Panc1 (cell line): ENCODE measurements at regions not wholly inside any gene's neighbourhood (a gene's known extent, or its start where the extent isn't known, plus 50 kb on each side); places are given as distances from the start of the nearest gene placed in this dataset.

Experiments
- ATAC-seq: fragments of 200-7000 bp; cut with Tn5 transposase; 2 replicates; pipeline ENCODE4 v1.9.1; 2020; ENCODE audit warnings: mild to moderate bottlenecking, moderate library complexity
- BruUV-seq: library from RNA; stranded (reverse); fragments of 400-500 nt; replicated peaks from 2 replicates; lab custom pipeline; 2021; lab: Mats Ljungman, UMichigan
- CTCF ChIA-PET: fragments of 300-600 bp; sonication (Branson Sonifier 250); formaldehyde crosslinking; loops from one replicate; lab custom pipeline; 2022; ENCODE audit warnings: antibody characterized with exemption; lab: Charles Lee
- POLR2A ChIA-PET: fragments of 300-600 bp; sonication (Branson Sonifier 250); formaldehyde crosslinking; loops from one replicate; lab custom pipeline; 2022; ENCODE audit warnings: antibody characterized with exemption; lab: Charles Lee
- DNase-seq: peaks from one replicate; pipeline ENCODE4 v3.0.0-alpha.2; 2010; ENCODE audit warnings: low read depth, low spot score
- H3K27ac ChIP-seq: 2 replicates; pipeline ENCODE4 v1.5.1; 2011; ENCODE audit warnings: mild to moderate bottlenecking, low read length, inconsistent platforms
- H3K27me3 ChIP-seq: fragments of 200-500 bp; sonication (Bioruptor generic); 2 replicates; pipeline ENCODE4 v1.6.0; 2014; ENCODE audit warnings: low read length, inconsistent platforms; ENCODE audit not compliant: control insufficient read depth, insufficient read depth
- H3K36me3 ChIP-seq: fragments of 200-500 bp; sonication (Bioruptor generic); 2 replicates; pipeline ENCODE4 v1.5.1; 2014; ENCODE audit warnings: inconsistent platforms, mild to moderate bottlenecking, low read length, moderate library complexity; ENCODE audit not compliant: control insufficient read depth, insufficient read depth
- H3K4me1 ChIP-seq: 2 replicates; pipeline ENCODE4 v1.5.1; 2011; ENCODE audit warnings: inconsistent platforms, mild to moderate bottlenecking, low read length, moderate library complexity; ENCODE audit not compliant: control insufficient read depth, insufficient read depth
- H3K4me3 ChIP-seq, 2 experiments: 2 replicates each; pipeline ENCODE4 v1.5.1; 2011 to 2012; ENCODE audit warnings: low read depth in 2 of 2, low read length in 2 of 2, mild to moderate bottlenecking in 2 of 2, inconsistent platforms in 1 of 2, moderate library complexity in 1 of 2
- H3K9me3 ChIP-seq: fragments of 200-500 bp; sonication (Bioruptor generic); 2 replicates; pipeline ENCODE4 v1.5.1; 2014; ENCODE audit warnings: low read depth, mild to moderate bottlenecking, inconsistent platforms, low read length, moderate library complexity; ENCODE audit not compliant: control insufficient read depth, insufficient read depth
- POLR2AphosphoS5 ChIP-seq: IDR thresholded peaks from 2 replicates; pipeline ENCODE4 v1.6.1; 2012; ENCODE audit warnings: mild to moderate bottlenecking, low read depth, low read length, moderate library complexity
- REST ChIP-seq, 2 experiments: IDR thresholded peaks; 2 replicates each; pipeline ENCODE4 v1.6.1; 2011 to 2012; ENCODE audit warnings: low read depth in 2 of 2, control low read depth in 1 of 2, low read length in 1 of 2, mild to moderate bottlenecking in 1 of 2, moderate library complexity in 1 of 2; ENCODE audit not compliant: insufficient read depth in 1 of 2
- SIN3A ChIP-seq: IDR thresholded peaks from 2 replicates; pipeline ENCODE4 v1.6.1; 2012; ENCODE audit warnings: low read depth, mild to moderate bottlenecking, low read length, moderate library complexity, borderline replicate concordance; ENCODE audit not compliant: insufficient read depth
- TCF7L2 ChIP-seq: IDR thresholded peaks from 2 replicates; pipeline ENCODE4 v1.6.1; 2011; ENCODE audit warnings: mild to moderate bottlenecking, low read depth, low read length, inconsistent platforms
- in situ Hi-C: cut with HindIII; loops from 2 replicates; pipeline ENCODE4 v1.10.0; 2016; ENCODE audit warnings: low sequenced_read_pairs, low pct_unique_long_range_greater_than_20kb
- intact Hi-C: fragments of 100-400 bp; cut with micrococcal nuclease; formaldehyde crosslinking; loops from one replicate; pipeline ENCODE4 v1.10.0; 2022; ENCODE audit not compliant: unreplicated experiment
- TF ChIP-seq, protein P1 (sequence below): fragments of 450-650 bp; IDR thresholded peaks from 2 replicates; pipeline ENCODE4 v1.5.1; 2017; ENCODE audit warnings: mild to moderate bottlenecking

- BruUV-seq, result no TSS peak
- ATAC-seq, result no peak
- POLR2A ChIA-PET, result no interaction called here
These were observed 237.3 kb upstream of the TET2 start for GRCh38 chr4:104909376-104909775.

DNA sequence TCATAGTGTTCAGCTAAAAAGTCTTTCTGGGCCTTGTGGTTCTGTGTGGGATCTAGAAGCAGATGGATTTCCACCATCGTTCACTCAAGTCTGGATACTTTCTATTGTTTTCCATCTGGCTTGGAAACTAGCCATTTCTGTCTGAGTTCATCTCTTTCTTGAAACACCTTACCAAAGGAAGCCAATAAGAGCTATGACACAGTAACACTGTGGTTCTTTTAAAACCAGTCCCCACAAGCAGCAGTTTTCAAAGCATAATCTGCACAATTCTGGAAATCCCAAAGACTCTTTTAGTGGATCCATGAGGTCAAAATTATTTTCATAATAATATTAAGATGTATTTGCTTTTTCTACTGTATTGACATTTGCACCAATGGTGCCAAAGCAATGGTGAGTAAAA is 234.2 kb upstream of the TET2 start:
- intact Hi-C loops (no loop called here), in situ Hi-C loops (no loop called here)
- ChIA-PET POLR2A (no interaction called here), CTCF (no interaction called here)
- TF ChIP-seq SIN3A, result no peak
- no TSS peak for BruUV-seq
- H3K27ac ChIP-seq, result no peak overlapping the region
- H3K36me3 ChIP-seq, result no peaks in the 10 kb centered on the region
- H3K4me1 ChIP-seq, result no peaks in the 10 kb centered on the region
- ATAC-seq (no peak), DNase-seq (no peak)
- H3K4me3 ChIP-seq, result no peak overlapping the region
- H3K27me3 ChIP-seq, result no peaks in the 10 kb centered on the region
- H3K9me3 ChIP-seq, result no peaks in the 10 kb centered on the region

More at GRCh38 chr4:104909376-104909775, 237.3 kb upstream of the TET2 start:
- Histone ChIP-seq H3K27me3 (no peaks in the 10 kb centered on the region), H3K4me3 (no peak overlapping the region), H3K9me3 (no peaks in the 10 kb centered on the region), H3K36me3 (no peaks in the 10 kb centered on the region), H3K27ac (no peak overlapping the region), H3K4me1 (no peaks in the 10 kb centered on the region)
- TF ChIP-seq POLR2AphosphoS5 (no peak), TCF7L2 (no peak), REST (IDR thresholded peaks at IDR 0.05; ENCODE audit: insufficient read depth in 1 of 2, low read depth in 2 of 2, low read length in 1 of 2) (no peak), SIN3A (no peak)
- TF ChIP-seq, protein P1, sequence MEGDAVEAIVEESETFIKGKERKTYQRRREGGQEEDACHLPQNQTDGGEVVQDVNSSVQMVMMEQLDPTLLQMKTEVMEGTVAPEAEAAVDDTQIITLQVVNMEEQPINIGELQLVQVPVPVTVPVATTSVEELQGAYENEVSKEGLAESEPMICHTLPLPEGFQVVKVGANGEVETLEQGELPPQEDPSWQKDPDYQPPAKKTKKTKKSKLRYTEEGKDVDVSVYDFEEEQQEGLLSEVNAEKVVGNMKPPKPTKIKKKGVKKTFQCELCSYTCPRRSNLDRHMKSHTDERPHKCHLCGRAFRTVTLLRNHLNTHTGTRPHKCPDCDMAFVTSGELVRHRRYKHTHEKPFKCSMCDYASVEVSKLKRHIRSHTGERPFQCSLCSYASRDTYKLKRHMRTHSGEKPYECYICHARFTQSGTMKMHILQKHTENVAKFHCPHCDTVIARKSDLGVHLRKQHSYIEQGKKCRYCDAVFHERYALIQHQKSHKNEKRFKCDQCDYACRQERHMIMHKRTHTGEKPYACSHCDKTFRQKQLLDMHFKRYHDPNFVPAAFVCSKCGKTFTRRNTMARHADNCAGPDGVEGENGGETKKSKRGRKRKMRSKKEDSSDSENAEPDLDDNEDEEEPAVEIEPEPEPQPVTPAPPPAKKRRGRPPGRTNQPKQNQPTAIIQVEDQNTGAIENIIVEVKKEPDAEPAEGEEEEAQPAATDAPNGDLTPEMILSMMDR, result no peak
- in situ Hi-C loops, result no loop called here
- no peak for DNase-seq
- intact Hi-C loops, result no loop called here
- CTCF ChIA-PET, result no interaction called here

DNA sequence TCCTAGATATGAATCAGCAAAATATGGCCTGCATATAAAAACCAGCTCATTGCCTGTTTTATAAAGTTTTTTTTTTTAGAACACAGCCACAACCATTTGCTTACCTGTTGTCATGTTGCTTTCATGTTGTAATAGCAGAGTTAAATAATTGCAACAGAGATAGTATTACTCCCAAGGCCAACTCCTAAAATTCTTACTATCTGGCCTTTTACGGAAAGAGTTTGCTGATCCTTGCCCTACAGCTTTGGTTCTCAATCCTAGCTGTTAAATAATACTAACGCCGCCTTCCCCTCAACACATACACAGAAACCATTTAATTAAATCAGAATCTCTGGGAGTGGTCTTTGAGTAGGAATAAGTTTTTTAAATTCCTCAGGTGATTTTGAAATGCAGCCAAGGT is 231.3 kb upstream of the TET2 start:
- H3K4me1 ChIP-seq, result no peaks in the 10 kb centered on the region
- H3K4me3 ChIP-seq, result no peak overlapping the region
- no TSS peak for BruUV-seq
- H3K27ac ChIP-seq, result no peak overlapping the region
- intact Hi-C loops (no loop called here), in situ Hi-C loops (no loop called here)
- H3K27me3 ChIP-seq, result no peaks in the 10 kb centered on the region
- ChIA-PET POLR2A (no interaction called here), CTCF (interaction anchor here (0.6 kb wide), 1 partner anchor 713 kb away, joined by 3 read pairs; no protein-coding TSS in a partner anchor)
- TF ChIP-seq TCF7L2, result no peak
- no peak for TF ChIP-seq POLR2AphosphoS5
- no peak for TF ChIP-seq SIN3A
- TF ChIP-seq, protein P1, result no peak
- TF ChIP-seq REST (IDR thresholded peaks at IDR 0.05; ENCODE audit: insufficient read depth in 1 of 2, low read depth in 2 of 2, low read length in 1 of 2), result no peak
- no peak for DNase-seq
- no peaks in the 10 kb centered on the region for H3K9me3 ChIP-seq
- H3K36me3 ChIP-seq, result no peaks in the 10 kb centered on the region
- ATAC-seq, result no peak
